GM12874 (cell line): ENCODE measurements at regions not wholly inside any gene's neighbourhood (a gene's known extent, or its start where the extent isn't known, plus 50 kb on each side); places are given as distances from the start of the nearest gene placed in this dataset.

ENCODE experiments used
- CTCF ChIP-seq: IDR thresholded peaks from 2 replicates; pipeline ENCODE4 v1.5.1; 2011; ENCODE audit warnings: low read depth, mild to moderate bottlenecking, control low read depth, low read length, moderate library complexity; ENCODE audit not compliant: insufficient read depth

- TF ChIP-seq CTCF = no peak
These were observed 65.2 kb upstream of the GJA8 start for GRCh38 chr1:147837129-147837963.

- no peak for TF ChIP-seq CTCF
These were observed 64.7 kb upstream of the GJA8 start for GRCh38 chr1:147837964-147838292.

GRCh38 chr1:147840909-147841308 lies 61.7 kb upstream of the GJA8 start:
- TF ChIP-seq CTCF = peak; percentile 27; the same call in 1 of the 2 replicates

GRCh38 chr1:147842578-147842977 lies 60.0 kb upstream of the GJA8 start:
- TF ChIP-seq CTCF = no peak

- no peak for TF ChIP-seq CTCF
These were observed 59.1 kb upstream of the GJA8 start for GRCh38 chr1:147843486-147843885.

GRCh38 chr1:147847831-147848230 lies 54.8 kb upstream of the GJA8 start:
- no peak for TF ChIP-seq CTCF

- no peak for TF ChIP-seq CTCF
These were observed 53.3 kb upstream of the GJA8 start for GRCh38 chr1:147849098-147849895.
